ENCODE measurements at regions not wholly inside any gene's neighbourhood (a gene's known extent, or its start where the extent isn't known, plus 50 kb on each side); places are given as distances from the start of the nearest gene placed in this dataset.

GRCh38 chr3:18888370-18888769, 259.9 kb upstream of the KCNH8 start:
- DNase-seq (ENCODE audit: low read depth in 4 of 4, low spot score in 2 of 4) = no peak

DNA sequence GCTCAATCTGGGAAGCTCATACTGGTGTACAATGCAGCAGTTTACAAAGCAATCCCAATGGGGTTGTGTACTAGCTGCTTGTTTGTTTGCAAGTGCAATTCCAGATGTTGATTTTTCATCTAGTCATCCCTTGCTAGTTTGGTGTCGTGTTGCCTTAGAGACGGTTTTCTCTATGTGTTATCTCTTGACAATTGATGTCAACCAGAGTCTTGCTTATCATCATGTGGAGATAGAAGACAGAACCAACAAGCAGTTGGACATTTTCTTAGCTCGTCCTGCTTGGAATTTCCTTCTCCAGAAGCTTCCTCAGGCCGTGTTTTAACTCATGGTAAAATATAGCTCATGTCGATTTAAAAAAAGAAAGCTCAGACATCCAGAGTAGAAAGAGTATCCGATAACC, 262.0 kb upstream of the KCNH8 start:
- DNase-seq (ENCODE audit: low read depth in 4 of 4, low spot score in 2 of 4) = no peak

GRCh38 chr3:18885612-18886011, 262.7 kb upstream of the KCNH8 start:
- DNase-seq (ENCODE audit: low read depth in 4 of 4, low spot score in 2 of 4) = no peak

- no peak for DNase-seq (ENCODE audit: low read depth in 4 of 4, low spot score in 2 of 4)
Measured at GRCh38 chr3:18883571-18883970, 264.7 kb upstream of the KCNH8 start.

- no peak for DNase-seq (ENCODE audit: low read depth in 4 of 4, low spot score in 2 of 4)
Measured at GRCh38 chr3:18880691-18881090, 267.6 kb upstream of the KCNH8 start.

GRCh38 chr3:18872466-18872865, 275.8 kb upstream of the KCNH8 start:
- no peak for DNase-seq (ENCODE audit: low read depth in 4 of 4, low spot score in 2 of 4)

DNA sequence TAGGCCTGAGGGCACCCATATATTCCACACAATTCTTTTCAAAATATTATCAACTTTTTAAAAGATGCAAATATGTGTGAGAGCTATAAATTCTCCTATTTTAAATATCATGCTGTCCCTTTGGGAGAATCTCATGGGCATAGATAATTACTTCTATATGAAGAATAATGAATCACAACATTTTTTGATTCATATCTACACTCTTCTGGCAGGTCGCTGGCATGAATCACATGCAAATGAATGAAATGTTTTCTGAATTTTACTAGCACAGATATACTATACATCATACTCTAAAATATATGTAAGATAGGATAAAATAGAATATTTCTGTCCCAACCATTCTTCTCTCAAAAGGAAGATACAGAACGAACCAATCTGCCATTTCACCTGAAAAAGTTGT, 277.7 kb upstream of the KCNH8 start:
- no peak for DNase-seq (ENCODE audit: low read depth in 4 of 4, low spot score in 2 of 4)

DNA sequence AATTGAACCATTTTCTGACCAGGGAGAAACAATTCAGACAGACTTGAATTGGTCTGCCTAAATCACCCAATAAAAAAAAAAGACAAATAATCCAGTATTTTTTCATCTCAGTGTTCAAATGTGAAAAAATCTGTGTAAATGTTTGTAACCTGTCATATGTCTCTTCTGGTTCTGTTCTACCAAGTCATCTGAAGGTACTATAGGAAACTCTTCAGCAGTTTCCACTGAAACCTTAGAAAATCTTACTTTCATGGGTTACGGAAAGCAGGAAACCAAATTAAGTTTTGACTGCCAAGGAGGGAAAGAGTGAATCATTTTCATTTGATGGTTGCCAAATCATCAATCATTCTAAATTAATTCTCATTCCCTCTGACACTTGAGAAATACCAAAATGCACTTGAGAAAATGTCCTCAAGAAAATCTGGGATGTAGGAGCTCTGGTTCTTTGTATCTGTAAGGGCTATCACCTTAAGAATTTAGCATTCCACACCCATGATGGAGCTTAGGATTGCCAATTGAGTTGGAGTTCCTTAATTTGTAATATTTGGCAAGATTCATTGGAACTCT, 278.2 kb upstream of the KCNH8 start:
- no peak for DNase-seq (ENCODE audit: low read depth in 4 of 4, low spot score in 2 of 4)

DNA sequence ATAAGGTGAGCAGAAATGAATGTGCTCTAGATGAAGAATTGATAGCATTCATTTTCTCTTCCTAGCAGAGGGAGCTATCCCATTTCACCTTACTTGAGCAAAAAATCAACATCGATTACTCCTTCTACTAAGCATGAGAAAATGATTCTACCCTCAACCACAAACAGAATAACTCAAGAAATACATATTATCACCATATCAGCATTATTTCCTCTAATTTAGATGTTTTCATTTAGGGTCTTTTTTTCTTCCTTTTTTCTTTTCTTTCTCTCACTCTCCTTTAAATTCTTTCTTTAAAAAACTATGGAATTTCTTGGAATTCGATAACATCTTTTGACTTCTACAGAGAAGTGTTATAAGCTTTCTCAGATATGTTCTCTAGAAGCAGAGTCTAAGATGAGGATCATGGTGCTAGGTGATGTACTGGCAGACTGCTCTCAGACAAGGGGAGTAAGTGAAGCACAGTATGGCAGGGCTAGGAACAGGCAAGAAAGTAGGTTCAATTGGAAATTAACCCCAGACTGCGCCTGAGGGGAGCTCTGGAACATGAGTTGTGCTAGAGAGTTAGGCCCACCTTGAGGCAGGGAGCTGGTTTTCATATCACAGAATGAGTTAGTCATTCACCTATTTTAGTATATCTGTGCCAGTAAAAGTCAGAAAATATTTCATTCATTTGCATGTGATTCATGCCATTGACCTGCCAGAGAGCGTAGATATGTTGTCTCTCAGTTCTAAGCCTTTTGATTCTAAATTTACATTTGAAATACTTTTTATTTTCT, 279.2 kb upstream of the KCNH8 start:
- DNase-seq (ENCODE audit: low read depth in 4 of 4, low spot score in 2 of 4) = no peak

DNA sequence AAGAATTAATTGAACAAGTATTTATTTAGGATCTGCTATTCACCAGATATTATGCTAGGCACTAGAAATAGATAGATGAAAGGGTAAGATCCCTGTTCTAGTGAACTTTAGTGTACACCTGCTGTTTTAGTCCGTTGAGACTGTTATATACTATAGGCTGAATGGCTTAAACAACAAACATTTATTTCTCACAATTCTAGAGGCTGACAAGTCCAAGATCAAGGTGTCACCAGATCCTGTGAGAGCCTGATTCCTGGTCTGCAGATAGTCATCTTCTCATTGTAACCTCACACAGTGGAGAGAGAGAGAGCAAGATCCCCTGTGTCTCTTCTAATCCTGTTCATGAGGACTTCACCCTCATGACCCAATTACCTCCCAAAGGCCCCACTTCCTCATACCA, 281.4 kb upstream of the KCNH8 start:
- DNase-seq (ENCODE audit: low read depth in 4 of 4, low spot score in 2 of 4) = no peak

DNA sequence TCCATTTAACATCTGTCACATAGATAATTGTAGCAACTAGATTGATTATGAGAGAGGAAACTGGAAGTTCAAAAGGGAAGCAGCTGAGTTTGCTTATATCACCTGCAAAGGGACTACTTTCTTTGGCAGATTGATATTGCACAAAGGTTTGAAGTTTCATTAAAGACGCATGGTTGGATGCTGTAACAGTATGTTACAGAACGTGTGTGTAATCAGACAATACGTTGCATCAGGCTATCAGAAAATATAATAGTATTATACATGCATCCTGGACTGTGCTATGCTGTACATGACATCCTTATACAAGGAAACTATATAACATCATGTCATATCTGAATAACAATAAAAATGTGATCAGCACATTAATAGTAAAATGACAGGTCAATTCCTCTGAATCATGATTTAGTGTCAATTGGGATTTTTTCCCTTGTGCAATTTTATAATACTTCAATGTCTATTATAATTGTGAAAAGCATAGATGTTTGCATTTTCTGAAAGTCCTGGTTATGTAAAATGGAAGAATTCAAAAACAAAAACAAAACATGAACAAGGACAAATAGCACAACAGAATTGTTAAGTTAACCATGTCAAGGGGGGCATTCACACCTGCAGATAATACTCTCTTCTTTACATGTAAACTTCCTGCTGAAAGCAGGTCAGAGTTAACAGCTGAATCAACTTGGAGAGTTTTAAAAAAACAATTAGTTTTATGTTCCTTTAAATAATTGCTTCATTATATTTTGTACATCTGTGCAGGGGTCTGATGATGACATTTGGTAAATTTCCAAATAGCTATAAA, 283.2 kb upstream of the KCNH8 start:
- DNase-seq (ENCODE audit: low read depth in 4 of 4, low spot score in 2 of 4) = no peak

GRCh38 chr3:18862077-18862476, 286.2 kb upstream of the KCNH8 start:
- no peak for DNase-seq (ENCODE audit: low read depth in 4 of 4, low spot score in 2 of 4)

GRCh38 chr3:18861137-18861536, 287.2 kb upstream of the KCNH8 start:
- no peak for DNase-seq (ENCODE audit: low read depth in 4 of 4, low spot score in 2 of 4)

DNA sequence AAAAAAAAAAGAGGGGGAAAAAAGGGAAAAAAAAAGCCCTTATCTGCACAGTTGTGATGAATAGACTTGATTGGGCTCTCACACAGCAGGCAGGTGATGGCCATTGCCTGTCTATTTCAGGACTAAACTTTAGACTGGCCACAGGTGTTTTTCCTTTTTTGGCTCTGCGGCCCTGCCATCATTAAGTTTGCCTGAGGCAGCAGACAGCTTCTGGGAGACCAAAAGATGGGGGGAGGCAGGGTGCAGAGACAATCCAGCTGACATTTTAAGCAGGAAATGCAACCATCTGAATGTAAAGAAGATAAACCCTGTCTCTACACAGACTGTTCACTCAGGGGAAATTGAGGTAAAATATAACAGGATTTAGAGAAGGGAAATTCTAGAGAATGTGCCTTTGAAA, 295.0 kb upstream of the KCNH8 start:
- no peak for DNase-seq (ENCODE audit: low read depth in 4 of 4, low spot score in 2 of 4)

DNA sequence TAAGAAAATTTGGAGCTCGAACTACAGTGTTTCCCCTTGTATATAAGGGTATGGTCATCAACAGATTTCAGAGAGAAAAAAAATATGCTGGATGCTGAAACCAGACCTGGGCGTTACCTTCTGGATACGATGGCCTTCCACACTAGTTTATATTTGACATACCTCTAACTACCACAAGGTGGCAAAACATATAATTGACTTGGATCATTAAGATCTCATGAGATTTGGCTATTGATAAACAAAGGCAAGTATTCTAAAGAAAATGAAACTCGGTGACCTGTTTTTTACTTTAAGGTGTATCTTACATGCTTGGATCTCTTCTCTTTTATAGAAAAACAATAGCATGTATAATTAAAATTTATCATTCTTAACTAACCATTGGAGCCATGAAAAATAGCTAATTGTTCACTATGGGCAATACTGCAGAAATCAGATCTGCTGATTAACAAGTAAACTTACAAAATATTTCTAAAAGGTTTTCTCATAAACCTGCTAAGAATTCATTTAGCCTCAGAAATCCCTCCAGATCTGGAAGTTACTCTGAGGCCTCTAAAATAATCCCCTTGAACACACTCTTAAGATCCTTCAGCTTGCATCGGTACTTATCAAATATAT, 300.6 kb upstream of the KCNH8 start:
- no peak for DNase-seq (ENCODE audit: low read depth in 4 of 4, low spot score in 2 of 4)

GRCh38 chr3:18843983-18844382, 304.3 kb upstream of the KCNH8 start:
- DNase-seq (ENCODE audit: low read depth in 4 of 4, low spot score in 2 of 4) = no peak

DNA sequence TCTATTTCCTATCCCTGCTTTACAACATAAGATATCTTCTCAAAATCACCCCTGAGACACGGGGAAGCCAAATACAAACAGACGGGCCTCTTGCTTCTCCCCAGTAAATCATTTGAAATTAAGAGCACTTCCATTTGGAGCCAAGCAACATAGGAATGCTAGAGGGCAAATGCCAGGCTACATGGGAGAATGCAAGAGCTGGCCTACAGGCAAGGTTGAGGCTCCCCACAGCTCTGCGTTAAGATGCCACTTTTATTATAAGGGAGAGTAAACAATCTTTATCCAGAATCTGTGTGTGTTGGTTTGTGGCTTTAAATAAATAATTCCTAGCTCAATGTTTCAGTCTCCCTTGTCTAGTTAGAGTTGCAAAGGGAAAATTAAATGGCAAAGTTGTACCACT, 305.1 kb upstream of the KCNH8 start:
- DNase-seq (ENCODE audit: low read depth in 4 of 4, low spot score in 2 of 4) = no peak

GRCh38 chr3:18841422-18842343, 306.6 kb upstream of the KCNH8 start:
- no peak for DNase-seq (ENCODE audit: low read depth in 4 of 4, low spot score in 2 of 4)

DNA sequence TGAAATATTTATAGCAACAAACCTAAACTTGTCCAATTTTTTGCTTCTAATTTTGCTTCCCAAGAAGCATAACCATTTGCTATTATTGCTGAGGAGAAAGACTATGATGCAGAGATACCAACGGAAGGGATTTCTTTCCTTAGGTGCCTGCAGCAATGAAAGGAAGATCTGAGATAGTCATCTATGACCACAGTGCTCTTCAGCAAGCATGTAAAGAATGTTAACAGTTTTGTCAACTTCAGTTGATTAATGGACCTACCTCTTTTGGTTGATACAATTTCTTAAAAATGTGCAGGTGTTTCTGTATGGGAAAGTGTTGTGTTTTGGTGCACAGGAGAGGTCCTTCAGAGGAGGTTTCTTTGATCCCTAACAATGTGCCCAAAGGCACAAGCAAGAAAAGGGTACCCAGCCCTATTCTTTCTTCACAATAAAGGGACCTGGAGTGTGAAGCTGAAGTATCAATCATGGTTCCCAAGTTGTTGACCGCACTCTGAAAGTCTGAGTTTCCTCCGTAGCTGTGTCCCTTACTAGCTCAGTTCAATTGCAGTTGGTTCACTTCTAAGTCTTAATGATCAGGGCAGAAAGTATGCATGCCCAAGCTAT, 307.7 kb upstream of the KCNH8 start:
- DNase-seq (ENCODE audit: low read depth in 4 of 4, low spot score in 2 of 4) = no peak

GRCh38 chr3:18838758-18839157, 309.6 kb upstream of the KCNH8 start:
- no peak for DNase-seq (ENCODE audit: low read depth in 4 of 4, low spot score in 2 of 4)
